NCI-H345 treated with DMSO at 0.1 percent for 48 hours (cell line): ENCODE measurements at regions not wholly inside any gene's neighbourhood (a gene's known extent, or its start where the extent isn't known, plus 50 kb on each side); places are given as distances from the start of the nearest gene placed in this dataset.
A peak's percentile ranks its signal among the peaks of the same experiment; 100 is the strongest.
"Not testable (repeated sequence)": the region's sequence is repeated elsewhere in the genome, so short reads cannot be mapped to it uniquely, and the experiment has no call there.

Experiments
- DNase-seq: peaks from one replicate; lab custom pipeline; 2025; ENCODE audit not compliant: unreplicated experiment; lab: John Stamatoyannopoulos, UW

DNA sequence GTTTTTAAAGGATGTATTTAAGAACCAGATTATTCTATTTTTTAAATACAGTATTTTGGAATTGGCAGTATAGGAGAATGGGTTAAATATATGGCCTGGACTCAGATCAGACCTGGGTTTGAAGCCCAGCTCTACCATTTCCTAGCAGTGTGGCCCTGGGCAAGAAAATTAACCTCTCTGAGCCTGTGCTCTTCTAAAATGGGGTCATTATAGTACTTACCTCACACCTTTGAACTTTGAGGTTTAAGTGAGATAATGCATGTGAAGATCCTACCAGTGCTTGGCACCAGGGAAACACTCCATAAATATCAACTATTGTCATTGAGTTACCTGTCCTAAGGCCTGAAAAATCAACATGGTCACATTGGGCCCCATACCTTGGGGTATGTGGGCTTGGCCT, 93.4 kb upstream of the WSB1 start:
- DNase-seq, result no peak

DNA sequence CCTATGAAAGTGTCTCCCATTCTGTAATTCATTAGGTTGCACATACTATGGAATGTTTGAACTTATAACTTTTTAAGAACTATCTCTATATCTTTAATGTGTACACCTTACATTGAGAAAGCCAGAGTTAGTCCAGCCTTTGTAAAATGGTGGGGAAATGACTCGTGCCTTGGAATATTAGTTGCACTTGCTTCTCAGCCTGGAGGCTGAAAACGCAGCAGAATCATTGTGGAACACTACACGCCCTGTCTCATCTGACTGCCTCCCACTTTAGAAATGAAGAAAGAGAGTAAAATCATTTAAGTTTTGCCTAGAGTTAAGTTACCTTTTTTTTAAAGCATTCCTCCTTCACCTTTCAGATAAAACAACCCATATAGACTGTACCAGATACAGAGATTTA, 90.7 kb upstream of the WSB1 start:
- DNase-seq, result no peak

DNA sequence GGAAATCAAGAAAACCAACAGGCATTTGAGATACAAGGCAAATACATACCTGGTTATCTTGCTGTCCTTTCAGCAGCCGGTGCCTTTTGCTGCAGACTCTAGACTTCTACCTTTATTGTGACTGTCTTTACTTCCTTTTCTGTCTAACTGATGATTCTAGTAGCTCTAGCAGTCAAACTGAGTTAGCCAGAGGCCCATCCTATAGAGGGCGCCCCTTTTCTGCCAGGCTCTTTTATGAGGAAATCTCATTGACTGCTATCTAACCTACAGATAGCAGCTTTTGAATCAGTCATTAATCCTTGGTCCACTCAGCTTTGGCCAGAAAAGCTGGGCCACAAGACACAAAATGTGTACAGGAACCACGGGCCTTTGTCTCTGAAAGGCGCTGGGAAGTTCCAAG, 87.5 kb upstream of the WSB1 start:
- DNase-seq, result no peak

DNA sequence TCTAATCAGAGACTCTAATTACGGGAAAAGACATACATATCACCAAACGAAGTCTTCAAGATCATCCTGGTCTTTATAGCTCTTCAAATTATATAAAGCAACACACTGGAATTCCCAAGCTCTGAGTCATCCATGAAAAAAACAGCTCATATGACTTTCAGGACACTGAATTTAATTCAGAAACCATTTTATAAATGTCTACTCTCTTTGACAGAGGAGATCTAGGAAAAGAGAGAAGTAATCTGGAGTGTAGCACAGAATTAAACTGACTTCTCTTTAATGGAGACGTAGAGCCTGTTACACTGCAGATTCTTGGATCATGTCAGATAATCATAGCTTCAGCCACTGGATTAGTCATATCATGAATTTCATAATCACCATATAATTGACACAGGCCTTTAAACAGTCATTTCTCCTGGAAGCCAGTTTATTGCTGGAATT, 86.8 kb upstream of the WSB1 start:
- DNase-seq, result no peak

DNA sequence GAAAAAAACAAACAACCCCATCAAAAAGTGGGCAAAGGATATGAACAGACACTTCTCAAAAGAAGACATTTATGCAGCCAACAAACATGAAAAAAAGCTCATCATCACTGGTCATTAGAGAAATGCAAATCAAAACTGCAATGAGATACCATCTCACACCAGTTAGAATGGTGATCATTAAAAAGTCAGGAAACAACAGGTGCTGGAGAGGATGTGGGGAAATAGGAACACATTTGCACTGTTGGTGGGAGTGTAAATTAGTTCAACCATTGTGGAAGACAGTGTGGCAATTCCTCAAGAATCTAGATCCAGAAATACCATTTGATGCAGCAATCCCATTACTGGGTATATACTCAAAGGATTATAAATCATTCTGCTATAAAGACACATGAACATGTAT, 85.5 kb upstream of the WSB1 start:
- not testable (repeated sequence) for DNase-seq

DNA sequence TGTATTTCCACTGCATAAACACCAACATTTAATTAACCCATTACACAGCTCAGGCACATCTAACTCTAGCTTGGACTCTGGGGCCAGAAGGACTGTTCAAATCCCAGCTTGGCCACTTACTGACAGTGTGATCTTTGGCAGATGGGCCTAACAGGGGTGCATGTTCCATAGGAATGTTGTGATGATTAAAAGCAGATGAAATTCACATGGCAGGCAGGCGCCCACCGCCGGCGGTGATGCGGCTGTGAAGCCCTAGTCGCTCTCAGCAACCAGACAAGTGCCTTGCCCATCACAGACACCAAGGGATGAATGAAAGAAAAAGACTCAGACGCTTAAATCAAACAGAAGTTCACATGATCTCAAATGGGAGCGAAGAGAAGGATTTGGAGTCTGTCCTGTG, 84.6 kb upstream of the WSB1 start:
- no peak for DNase-seq

DNA sequence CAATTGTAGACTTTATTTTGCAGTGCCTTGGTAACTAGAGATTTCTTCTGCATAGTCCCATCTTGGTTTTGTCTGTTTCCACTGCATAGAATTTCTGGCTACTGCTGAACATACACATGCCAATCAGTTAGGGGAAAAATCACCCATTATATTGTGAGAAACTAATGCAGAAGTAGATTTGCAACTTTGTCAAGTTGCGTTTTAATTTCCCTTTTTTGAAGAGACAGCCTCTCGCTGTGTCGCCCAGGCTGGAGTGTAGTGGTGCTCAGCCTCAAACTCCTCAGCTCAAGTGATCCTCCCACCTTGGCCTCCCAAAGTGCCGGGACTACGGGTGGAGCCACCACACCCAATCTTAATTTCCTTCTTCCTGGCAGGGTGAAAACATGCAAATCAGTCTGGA, 83.1 kb upstream of the WSB1 start:
- DNase-seq, result not testable (repeated sequence)

DNA sequence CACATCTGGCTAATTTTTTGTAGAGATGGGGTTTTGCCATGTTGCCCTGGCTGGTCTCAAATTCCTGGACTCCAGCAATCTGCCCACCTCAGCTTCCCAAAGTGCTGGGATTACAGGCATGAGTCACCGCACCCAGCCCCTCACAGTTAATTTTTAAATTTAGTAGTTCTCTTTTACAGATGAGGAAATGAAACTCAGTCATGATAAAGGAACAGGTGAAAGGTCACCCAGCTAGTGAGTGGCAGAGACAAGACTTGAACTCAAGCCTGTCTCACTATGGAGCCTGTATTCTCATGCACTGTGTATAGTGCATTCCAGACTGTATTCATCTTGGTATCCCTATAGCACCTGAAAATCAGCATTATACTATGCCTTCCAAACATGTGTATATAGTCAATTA, 77.1 kb upstream of the WSB1 start:
- no peak for DNase-seq

DNA sequence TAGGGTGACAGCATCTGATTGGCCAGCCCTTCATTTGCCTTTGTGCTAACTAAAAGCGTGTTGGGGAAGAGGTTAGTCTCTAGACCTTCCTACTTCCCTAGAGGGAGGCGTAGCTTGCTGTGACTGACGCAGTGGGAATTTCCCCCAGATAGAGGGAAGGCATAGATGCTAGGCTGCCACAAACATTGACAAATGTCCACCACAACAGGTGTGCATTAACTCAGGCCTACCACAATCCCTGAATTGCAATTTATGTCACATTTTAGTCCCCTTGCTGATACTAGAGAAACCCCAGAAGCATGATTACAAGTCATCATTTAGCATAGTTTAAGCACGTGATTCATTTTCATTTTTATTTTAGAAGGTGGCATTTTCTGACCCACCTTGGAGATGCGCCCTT, 76.3 kb upstream of the WSB1 start:
- DNase-seq, result no peak

DNA sequence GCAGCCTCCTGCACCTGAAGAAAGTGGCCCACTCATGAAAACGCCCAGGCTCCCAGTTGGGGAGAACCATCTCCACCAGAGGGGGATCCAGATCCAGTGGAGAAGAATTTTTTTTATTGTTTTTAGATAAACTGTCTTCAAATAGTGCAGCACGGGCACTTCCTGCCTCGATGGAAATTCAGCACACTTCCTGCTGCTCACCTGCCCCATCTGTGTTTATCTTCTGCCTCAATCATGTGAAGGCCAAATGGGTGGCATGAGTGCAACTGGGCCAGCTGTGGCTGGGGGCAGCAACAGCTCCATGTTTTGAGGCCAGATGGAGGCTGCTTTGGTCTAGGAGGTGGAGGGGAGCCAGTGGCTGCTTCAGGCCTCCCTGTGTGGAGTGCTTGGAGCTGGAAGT, 75.9 kb upstream of the WSB1 start:
- DNase-seq, result no peak

DNA sequence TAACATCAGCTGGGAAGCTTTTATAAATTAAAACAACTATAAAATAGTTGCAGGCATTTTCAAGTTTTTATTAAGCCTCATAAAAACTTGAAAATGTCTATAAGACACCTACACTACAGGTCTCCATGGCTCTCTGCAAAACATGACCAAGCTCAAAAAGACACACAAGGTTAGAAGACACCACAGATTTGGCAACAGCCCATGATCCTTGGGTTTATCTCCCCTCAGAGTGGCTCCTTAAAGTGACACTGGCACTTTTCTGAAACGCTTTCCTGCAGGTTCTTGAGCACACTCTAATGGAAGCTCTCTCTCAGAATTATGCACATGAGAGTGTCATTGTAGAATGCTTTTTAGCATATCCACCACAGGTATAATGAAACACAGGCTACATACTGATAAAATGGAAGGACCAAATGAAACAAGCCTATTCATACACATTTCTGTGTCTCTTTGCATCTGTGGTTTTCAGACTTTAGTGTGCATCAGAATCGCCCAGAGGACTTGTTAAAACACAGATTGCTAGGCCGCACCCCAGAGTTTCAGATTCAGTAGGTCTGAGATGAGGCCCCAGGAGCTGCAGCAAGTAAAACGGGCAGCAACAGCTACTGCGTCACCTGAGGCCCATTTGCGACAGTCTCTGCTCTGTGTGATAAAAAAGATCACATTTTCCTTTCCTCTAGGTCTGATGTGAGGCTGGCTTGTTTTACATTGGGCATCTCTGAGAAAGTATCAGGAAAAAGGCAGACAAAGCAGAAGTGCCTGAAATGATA, 75.0 kb upstream of the WSB1 start:
- DNase-seq, result no peak

DNA sequence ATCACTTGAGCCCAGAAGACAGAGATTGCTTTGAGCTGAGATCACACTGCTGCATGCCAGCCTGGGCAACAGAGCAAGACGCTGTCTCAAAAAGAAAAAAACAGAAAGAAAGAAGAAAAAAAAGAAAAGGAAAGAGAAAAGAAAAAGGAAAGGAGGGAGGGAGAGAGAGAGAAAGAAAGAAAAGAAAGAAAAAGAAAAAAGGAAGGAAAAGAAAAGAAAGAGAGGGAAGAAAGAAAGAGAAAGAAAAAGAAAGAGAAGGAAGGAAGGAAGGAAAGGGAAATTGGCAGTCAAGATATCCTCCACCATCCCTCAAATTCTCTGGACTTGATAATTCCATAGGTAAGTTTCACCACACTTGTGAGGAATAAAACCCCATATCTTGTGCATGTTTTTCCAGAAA, 71.4 kb upstream of the WSB1 start:
- DNase-seq, result no peak

DNA sequence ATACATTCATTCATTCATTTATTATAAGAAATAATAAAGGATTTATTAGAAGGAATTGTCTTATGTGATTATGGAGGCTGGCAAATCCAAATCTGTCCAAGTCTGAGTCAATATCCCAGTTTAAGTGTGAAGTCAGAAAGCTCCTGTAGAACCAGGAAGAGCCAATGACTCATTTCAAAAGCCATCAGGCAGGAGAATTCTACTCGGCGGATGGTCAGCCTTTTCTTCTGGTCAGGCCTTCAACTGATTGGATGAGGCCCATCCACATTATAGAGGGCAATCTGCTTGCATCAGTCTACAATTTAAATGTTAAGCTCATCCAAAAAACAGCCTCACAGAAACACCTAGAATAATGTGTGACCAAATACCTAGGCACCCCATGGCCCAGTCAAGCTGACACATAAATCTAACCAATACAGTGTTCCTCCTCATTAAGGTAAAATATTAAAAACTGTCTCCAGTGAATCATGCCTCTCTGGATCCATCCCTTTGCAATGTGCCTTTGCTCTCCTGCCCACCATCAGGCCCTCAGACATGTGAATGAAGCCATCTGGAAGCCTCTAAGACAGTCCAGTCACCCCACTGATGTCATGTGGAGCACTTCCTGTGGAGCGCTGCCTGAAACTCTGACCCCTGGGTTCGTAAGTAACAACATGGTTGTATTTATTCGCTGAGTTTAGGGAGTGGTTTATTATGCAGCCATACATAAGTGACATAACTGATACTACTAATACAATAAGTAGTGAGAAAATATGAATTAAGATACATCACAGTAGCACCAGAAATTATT, 69.2 kb upstream of the WSB1 start:
- no peak for DNase-seq

DNA sequence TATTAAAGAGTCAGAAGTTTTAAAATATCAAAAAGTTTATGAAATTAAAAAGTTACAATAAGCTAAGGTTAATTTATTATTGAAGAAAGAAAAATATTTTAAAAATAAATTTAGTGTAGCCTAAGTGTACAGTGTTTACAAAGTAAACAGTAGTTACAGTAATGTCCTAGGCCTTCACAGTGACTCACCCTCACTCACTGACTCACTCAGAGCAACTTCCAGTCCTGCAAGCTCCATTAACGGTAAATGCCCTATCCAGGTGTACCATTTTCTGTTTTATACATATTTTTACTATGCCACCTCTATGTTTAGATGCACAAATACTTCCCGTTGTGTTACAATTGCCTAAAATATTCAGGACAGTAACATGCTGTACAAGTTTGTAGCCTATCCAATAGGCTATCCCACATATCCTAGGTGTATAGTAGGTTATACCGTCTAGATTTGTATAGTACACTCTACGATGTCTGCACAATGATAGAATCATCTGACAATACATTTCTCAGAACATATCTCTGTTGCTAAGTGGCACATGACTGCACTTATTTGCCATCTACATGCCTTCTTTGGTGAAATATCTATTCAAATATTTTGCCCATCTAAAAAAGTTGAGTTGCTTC, 67.2 kb upstream of the WSB1 start:
- no peak for DNase-seq

DNA sequence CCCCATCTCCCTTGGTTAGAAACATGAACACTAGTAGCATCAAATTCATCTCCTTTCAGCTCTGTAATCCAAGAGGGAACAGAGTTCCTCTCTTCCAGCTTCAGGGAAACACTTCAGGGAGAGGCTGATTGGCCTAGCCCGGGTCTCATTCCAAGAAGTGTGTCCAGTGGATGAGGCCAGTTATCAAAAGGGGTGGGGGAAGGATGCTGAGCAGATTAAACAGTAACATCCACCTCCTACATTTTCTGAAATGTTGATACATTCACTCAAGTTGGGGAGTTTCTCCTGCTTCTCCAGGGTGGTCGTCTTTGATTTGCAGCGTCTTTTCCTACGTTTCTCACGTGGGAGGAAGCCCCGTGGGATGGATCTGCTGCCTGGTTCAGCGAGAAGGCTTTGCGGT, 62.9 kb upstream of the WSB1 start:
- no peak for DNase-seq

DNA sequence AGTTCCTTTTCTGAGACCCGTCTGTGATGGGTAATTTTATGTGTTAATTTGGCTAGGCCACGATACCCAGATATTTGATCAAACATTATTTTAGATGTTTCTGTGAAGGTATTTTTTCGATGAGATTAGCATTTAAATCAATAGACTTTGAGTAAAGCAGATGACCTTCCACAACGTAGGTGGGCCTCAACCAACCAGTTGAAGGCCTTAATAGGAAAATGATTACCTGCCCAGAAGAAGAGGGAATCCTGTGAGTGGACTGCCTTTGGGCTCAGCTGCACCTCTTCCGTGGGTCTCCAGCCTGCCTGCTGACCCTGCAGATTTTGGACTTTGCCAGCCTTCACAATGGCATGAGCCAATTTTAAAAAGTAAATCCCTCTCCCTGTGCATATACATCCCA, 61.6 kb upstream of the WSB1 start:
- no peak for DNase-seq

DNA sequence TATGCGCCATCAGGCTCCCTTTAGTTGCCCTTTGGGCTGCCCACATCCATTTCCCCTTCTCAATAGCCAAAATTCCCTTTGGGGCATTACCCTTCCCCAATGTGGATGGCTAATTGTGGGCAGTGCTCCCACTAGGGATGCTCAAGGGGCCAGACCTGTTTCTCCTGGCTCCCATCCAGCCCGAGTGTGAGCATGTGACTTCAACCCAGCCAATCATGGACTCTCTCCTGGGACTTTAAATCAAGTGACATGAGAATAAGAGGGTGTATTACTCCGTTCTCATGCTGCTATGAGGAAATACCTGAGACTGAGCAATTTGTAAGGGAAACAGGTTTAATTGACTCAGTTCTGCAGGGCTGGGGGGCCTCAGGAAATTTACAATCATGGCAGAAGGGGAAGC, 60.9 kb upstream of the WSB1 start:
- no peak for DNase-seq

DNA sequence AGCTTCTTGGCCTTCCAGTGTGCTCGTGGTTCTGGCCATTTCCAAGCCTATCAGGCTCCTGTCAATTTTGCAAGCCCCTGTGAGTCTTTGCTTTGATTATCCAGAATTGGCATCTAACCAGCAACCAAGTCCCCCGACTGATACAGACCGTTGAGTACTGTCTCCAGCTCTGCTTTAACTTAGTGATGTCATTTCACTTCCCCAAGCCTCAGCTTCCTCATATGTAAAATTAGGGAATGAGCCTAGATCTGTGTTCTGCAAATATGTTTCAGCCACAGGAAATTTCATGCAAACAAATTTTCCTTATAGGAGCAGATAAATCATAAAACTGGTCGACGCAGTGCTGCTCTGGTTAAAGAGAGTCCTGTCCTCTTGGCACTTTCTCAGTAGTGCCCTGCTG, 60.1 kb upstream of the WSB1 start:
- DNase-seq, result no peak

DNA sequence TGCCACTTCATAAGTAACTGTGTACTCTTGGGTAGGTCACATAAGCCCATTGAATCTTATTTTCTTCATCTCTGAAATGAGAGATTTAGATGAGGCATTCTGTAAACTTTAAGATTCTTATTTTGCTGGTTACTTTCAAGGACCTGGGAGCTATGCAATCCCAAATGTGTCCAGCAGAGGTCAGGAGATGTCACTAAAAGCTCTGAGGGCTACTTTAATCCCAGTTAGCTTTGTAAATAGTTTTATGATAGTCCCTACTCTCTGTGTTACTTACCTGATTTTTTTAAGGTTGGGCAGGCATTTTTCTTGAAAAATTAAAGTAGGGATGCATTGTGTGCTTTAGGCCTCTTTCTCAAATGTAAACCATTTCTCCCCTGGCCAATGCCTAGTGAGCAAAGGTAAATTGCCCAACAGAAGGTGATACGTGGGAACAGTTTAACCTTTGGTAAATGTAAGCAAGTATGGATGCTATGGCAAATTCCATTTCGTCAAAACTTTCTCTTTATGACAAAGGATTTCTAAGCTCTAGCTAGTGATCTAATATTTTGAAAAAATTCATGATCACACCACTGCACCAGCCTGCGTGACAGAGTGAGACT, 57.1 kb upstream of the WSB1 start:
- peak; percentile 23 for DNase-seq

DNA sequence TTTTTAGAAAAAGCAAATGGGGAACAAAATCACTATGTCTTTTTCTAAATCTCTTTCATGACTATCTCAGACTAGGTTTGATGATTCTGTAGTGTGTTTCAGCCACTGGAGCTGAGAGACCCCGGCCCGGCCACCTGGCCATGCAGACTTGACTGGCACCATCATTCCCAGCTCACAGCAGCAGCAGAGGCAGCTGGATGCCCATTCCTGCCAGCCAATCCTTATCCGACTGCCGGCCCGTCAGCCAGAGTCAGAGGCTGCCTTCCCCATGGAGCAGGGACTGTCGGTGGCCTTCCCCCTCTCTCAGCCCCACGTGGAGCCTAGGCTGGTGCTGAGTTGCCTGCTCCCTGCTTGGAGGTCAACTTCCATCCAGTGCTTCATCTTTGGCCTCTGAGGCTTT, 56.0 kb upstream of the WSB1 start:
- no peak for DNase-seq

DNA sequence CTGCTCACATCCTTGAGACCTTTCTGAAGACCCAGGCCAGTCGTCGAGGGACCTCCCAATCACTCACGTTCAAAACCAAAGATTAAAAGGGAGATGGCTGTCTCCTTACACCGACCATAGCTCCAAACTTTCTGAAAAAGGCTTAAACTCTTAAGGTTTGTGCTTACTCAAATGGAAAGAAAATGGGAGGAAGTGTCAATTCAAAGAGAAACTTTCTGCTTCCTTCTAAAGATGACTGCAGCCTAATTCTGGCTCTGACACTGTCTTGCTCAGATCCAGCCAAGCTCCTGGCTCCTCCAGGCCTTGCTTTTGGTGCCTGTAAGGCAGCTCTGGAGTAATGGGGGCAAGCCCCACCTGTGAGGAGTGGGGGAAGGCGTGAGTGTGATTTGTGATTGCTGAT, 54.9 kb upstream of the WSB1 start:
- no peak for DNase-seq

DNA sequence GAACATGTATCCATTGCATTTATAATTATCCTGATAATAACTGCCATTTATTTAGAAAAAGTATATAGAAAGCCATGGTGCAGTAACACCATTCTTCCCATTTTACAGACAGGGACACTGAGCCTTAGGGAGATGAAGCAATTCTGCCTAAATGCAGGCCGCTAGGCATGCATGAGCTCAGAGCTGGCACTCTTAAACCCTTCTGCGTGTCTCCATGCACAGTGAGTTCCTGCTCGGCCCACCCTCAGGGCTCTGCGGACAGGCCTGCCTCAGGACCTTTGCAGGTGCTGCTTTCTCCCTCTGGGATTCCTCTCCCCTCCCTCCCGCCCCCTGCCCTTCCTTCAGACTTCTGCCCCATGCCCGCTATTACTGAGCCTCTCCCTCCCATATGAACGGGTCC, 54.3 kb upstream of the WSB1 start:
- no peak for DNase-seq
